HEK293 (cell line): ENCODE measurements at regions not wholly inside any gene's neighbourhood (a gene's known extent, or its start where the extent isn't known, plus 50 kb on each side); places are given as distances from the start of the nearest gene placed in this dataset.

Experiments
- CTCF ChIA-PET: fragments of 350-600 bp; formaldehyde crosslinking; extraction: SDS; loops from one replicate; lab custom pipeline; 2021; ENCODE audit warnings: antibody characterized with exemption; lab: Yijun Ruan, JAX
- POLR2A ChIA-PET: fragments of 300-600 bp; formaldehyde crosslinking; extraction: SDS; loops from one replicate; lab custom pipeline; 2020; ENCODE audit warnings: antibody characterized with exemption, inconsistent platforms; lab: Yijun Ruan, JAX
- H3K27ac ChIP-seq: fragments of 200-500 bp; sonication (Bioruptor generic); 2 replicates; pipeline ENCODE4 v1.5.1; 2014; ENCODE audit warnings: low read depth, low read length, control low read depth, inconsistent platforms; ENCODE audit errors: extremely low read depth
- H3K36me3 ChIP-seq, 2 experiments: fragments of 200-500 bp in 1 of 2; sonication (Bioruptor generic) in 1 of 2; 1 replicate in 1 of 2; 2 replicates in 1 of 2; pipeline ENCODE4 v1.5.1; 2014 to 2017; ENCODE audit warnings: inconsistent platforms in 2 of 2, low read length in 2 of 2; ENCODE audit not compliant: control insufficient read depth in 2 of 2, insufficient read depth in 1 of 2
- H3K4me1 ChIP-seq: fragments of 200-500 bp; sonication (Bioruptor generic); 2 replicates; pipeline ENCODE4 v1.5.1; 2014; ENCODE audit warnings: mild to moderate bottlenecking, low read length, inconsistent platforms; ENCODE audit not compliant: control insufficient read depth, insufficient read depth
- H3K4me3 ChIP-seq: 2 replicates; pipeline ENCODE4 v1.5.1; 2011; ENCODE audit warnings: low read depth, mild to moderate bottlenecking, control low read depth, low read length, moderate library complexity
- H3K9me3 ChIP-seq: fragments of 200-500 bp; sonication (Bioruptor generic); 2 replicates; pipeline ENCODE4 v1.5.1; 2014; ENCODE audit warnings: low read depth, low read length, inconsistent platforms; ENCODE audit not compliant: control insufficient read depth, insufficient read depth
- EGR2 ChIP-seq: fragments of 450-650 bp; formaldehyde crosslinking; IDR thresholded peaks from 2 replicates; pipeline ENCODE4 v1.5.1; 2016; ENCODE audit warnings: low read depth, missing biosample characterization, missing genetic modification characterization
- MEIS1 ChIP-seq: sonication (generic); formaldehyde crosslinking; IDR thresholded peaks from 2 replicates; pipeline ENCODE4 v1.8.1; 2022; ENCODE audit warnings: missing genetic modification reagents, mild to moderate bottlenecking, borderline replicate concordance
- MZF1 ChIP-seq: fragments of 450-650 bp; formaldehyde crosslinking; IDR thresholded peaks from 2 replicates; pipeline ENCODE4 v1.5.1; 2017; ENCODE audit warnings: missing biosample characterization, missing genetic modification characterization, borderline replicate concordance
- ZBTB7A ChIP-seq: fragments of 450-650 bp; formaldehyde crosslinking; IDR thresholded peaks from 2 replicates; pipeline ENCODE4 v1.5.1; 2016; ENCODE audit warnings: low read depth, missing biosample characterization, missing genetic modification characterization
- ZFHX2 ChIP-seq: fragments of 450-650 bp; formaldehyde crosslinking; conservative IDR thresholded peaks from 2 replicates; pipeline ENCODE4 v1.5.1; 2016; ENCODE audit warnings: missing biosample characterization, missing genetic modification characterization
- ZNF132 ChIP-seq: fragments of 450-650 bp; formaldehyde crosslinking; IDR thresholded peaks from 2 replicates; pipeline ENCODE4 v1.5.1; 2017; ENCODE audit warnings: missing biosample characterization, missing genetic modification characterization, borderline replicate concordance
- ZNF138 ChIP-seq: fragments of 450-650 bp; formaldehyde crosslinking; IDR thresholded peaks from 2 replicates; pipeline ENCODE4 v1.5.1; 2016; ENCODE audit warnings: missing biosample characterization, missing genetic modification characterization, borderline replicate concordance
- ZNF155 ChIP-seq: fragments of 450-650 bp; formaldehyde crosslinking; IDR thresholded peaks from 2 replicates; pipeline ENCODE4 v1.5.1; 2016; ENCODE audit warnings: missing biosample characterization, missing genetic modification characterization
- ZNF16 ChIP-seq: fragments of 450-650 bp; formaldehyde crosslinking; IDR thresholded peaks from 2 replicates; pipeline ENCODE4 v1.5.1; 2016; ENCODE audit warnings: low read depth, missing biosample characterization, missing genetic modification characterization
- ZNF202 ChIP-seq: fragments of 450-650 bp; formaldehyde crosslinking; IDR thresholded peaks from 2 replicates; pipeline ENCODE4 v1.5.1; 2016; ENCODE audit warnings: missing biosample characterization, missing genetic modification characterization, borderline replicate concordance
- ZNF211 ChIP-seq: fragments of 450-650 bp; formaldehyde crosslinking; IDR thresholded peaks from 2 replicates; pipeline ENCODE4 v1.5.1; 2016; ENCODE audit warnings: low read depth, missing biosample characterization, missing genetic modification characterization
- ZNF239 ChIP-seq: fragments of 450-650 bp; formaldehyde crosslinking; IDR thresholded peaks from 2 replicates; pipeline ENCODE4 v1.5.1; 2016; ENCODE audit warnings: missing biosample characterization, missing genetic modification characterization
- ZNF292 ChIP-seq: fragments of 450-650 bp; formaldehyde crosslinking; IDR thresholded peaks from 2 replicates; pipeline ENCODE4 v1.5.1; 2016; ENCODE audit warnings: low read depth, missing biosample characterization, missing genetic modification characterization, borderline replicate concordance
- ZNF768 ChIP-seq: fragments of 450-650 bp; formaldehyde crosslinking; IDR thresholded peaks from 2 replicates; pipeline ENCODE4 v1.5.1; 2018; ENCODE audit warnings: missing biosample characterization, mild to moderate bottlenecking, missing genetic modification characterization
- TF ChIP-seq, protein P1 (sequence below): fragments of 450-650 bp; formaldehyde crosslinking; optimal IDR thresholded peaks from 2 replicates; pipeline ENCODE3; 2016; ENCODE audit warnings: missing biosample characterization, mild to moderate bottlenecking, missing genetic modification characterization
- TF ChIP-seq, protein P2 (sequence below): fragments of 450-650 bp; formaldehyde crosslinking; IDR thresholded peaks from 2 replicates; pipeline ENCODE4 v1.5.1; 2017; ENCODE audit warnings: missing biosample characterization, missing genetic modification characterization
- TF ChIP-seq, protein P3 (sequence below): fragments of 450-650 bp; formaldehyde crosslinking; IDR thresholded peaks from 2 replicates; pipeline ENCODE4 v1.5.1; 2016; ENCODE audit warnings: missing biosample characterization, missing genetic modification characterization
- TF ChIP-seq, protein P4 (sequence below): fragments of 450-650 bp; formaldehyde crosslinking; IDR thresholded peaks from 2 replicates; pipeline ENCODE4 v1.5.1; 2017; ENCODE audit warnings: missing biosample characterization, missing genetic modification characterization
- TF ChIP-seq, protein P5 (sequence below): fragments of 450-650 bp; formaldehyde crosslinking; IDR thresholded peaks from 2 replicates; pipeline ENCODE4 v1.5.1; 2016; ENCODE audit warnings: missing biosample characterization, missing genetic modification characterization
- TF ChIP-seq, protein P6 (sequence below): IDR thresholded peaks from 2 replicates; pipeline ENCODE4 v1.6.1; 2011; ENCODE audit warnings: mild to moderate bottlenecking, low read depth, low read length, borderline replicate concordance

DNA sequence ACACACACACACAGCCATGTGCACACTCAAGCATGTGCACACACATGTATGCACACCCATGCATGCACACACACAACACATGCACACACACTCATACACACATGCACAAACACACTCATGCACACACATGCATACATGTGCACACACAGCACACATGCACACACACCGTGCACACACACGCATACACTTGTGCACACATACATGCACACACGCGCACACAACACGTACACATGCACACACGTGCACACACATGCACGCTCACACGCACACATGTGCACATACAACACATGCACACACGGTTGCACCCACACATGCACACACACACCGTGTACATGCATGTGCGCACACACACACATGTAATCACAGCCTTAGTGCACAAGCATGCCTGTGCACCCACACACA lies 230.4 kb upstream of the GSE1 start:
- Histone ChIP-seq H3K4me3 (no peak overlapping the region), H3K27ac (no peak overlapping the region), H3K9me3 (no peaks in the 10 kb centered on the region), H3K4me1 (no peaks in the 10 kb centered on the region), H3K36me3 (peaks cover 0 to 5% of the 10 kb centered on the region in 2 experiments; a peak in 1 of 3 replicates)
- CTCF ChIA-PET = no interaction called here
- POLR2A ChIA-PET = no interaction called here
- TF ChIP-seq, protein P1, sequence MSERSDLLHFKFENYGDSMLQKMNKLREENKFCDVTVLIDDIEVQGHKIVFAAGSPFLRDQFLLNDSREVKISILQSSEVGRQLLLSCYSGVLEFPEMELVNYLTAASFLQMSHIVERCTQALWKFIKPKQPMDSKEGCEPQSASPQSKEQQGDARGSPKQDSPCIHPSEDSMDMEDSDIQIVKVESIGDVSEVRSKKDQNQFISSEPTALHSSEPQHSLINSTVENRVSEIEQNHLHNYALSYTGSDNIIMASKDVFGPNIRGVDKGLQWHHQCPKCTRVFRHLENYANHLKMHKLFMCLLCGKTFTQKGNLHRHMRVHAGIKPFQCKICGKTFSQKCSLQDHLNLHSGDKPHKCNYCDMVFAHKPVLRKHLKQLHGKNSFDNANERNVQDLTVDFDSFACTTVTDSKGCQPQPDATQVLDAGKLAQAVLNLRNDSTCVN (tag by site-specific recombination) = peak; percentile 19
- TF ChIP-seq, protein P2, sequence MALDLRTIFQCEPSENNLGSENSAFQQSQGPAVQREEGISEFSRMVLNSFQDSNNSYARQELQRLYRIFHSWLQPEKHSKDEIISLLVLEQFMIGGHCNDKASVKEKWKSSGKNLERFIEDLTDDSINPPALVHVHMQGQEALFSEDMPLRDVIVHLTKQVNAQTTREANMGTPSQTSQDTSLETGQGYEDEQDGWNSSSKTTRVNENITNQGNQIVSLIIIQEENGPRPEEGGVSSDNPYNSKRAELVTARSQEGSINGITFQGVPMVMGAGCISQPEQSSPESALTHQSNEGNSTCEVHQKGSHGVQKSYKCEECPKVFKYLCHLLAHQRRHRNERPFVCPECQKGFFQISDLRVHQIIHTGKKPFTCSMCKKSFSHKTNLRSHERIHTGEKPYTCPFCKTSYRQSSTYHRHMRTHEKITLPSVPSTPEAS (tag by site-specific recombination) = peak; percentile 99
- TF ChIP-seq, protein P3, sequence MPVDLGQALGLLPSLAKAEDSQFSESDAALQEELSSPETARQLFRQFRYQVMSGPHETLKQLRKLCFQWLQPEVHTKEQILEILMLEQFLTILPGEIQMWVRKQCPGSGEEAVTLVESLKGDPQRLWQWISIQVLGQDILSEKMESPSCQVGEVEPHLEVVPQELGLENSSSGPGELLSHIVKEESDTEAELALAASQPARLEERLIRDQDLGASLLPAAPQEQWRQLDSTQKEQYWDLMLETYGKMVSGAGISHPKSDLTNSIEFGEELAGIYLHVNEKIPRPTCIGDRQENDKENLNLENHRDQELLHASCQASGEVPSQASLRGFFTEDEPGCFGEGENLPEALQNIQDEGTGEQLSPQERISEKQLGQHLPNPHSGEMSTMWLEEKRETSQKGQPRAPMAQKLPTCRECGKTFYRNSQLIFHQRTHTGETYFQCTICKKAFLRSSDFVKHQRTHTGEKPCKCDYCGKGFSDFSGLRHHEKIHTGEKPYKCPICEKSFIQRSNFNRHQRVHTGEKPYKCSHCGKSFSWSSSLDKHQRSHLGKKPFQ = peak; percentile 44; the same call in 1 of the 2 replicates
- TF ChIP-seq ZNF132 (tag by site-specific recombination) (no peak), MZF1 (tag by site-specific recombination) (no peak)

DNA sequence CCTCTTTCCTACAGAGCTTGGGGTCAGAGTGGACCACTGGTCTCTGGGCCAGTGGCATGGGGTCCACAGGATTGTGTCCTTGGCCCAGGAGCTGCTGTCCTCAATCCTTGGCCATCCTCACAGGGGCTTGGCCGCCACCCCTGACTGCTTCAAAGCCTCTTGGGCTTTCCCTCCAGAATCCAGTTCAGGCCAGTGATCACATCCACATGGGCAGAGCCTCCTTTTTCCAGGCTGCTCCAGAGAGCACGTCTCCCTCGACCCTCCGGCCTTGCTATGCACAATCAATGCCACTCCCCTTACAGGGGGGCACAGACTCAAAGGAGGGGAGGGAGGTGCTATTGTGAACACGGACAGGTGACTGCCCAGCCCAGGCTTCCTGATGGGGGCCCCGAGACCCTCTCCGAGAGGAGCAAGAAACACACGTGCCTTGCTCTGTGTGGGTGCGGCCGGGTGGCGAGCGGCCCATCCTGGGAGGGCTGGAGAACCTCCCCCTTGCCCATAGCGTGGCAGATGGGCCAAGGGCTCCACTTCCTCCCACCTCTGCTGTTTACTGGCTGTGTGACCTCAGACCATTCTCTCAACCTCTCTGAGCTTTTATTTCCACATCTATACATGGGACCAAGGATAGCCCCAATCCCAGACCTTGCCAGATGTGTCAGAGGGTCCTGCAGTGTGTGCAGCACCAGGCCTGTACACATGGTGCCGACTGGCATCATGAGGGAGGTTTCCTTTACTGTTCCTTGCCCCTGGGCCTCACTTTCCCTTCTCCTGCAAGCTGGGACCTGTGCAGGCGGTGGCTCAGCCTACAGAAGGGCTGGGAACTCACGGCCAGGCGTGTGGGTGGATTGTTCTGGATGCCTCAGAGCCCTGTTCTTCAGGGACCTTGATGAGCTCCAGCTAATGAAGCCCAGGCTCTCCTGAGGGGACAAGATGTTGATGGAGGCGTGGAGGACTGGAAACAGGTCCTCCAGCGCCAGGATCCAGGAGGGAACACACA lies 229.0 kb upstream of the GSE1 start:
- ChIA-PET CTCF (no interaction called here), POLR2A (no interaction called here)
- Histone ChIP-seq H3K36me3 (peaks cover 0 to 5% of the 10 kb centered on the region in 2 experiments; a peak in 1 of 3 replicates), H3K27ac (no peak overlapping the region), H3K4me3 (no peak overlapping the region), H3K4me1 (no peaks in the 10 kb centered on the region), H3K9me3 (no peaks in the 10 kb centered on the region)
- TF ChIP-seq, protein P4, sequence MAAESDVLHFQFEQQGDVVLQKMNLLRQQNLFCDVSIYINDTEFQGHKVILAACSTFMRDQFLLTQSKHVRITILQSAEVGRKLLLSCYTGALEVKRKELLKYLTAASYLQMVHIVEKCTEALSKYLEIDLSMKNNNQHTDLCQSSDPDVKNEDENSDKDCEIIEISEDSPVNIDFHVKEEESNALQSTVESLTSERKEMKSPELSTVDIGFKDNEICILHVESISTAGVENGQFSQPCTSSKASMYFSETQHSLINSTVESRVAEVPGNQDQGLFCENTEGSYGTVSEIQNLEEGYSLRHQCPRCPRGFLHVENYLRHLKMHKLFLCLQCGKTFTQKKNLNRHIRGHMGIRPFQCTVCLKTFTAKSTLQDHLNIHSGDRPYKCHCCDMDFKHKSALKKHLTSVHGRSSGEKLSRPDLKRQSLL = peak; percentile 13; the same call in 1 of the 2 replicates
- TF ChIP-seq ZNF138 (no peak), ZNF292 (tag by site-specific recombination) (no peak), MZF1 (tag by site-specific recombination) (no peak), ZNF202 (tag by site-specific recombination) (no peak), ZNF768 (tag by site-specific recombination) (peak; percentile 76), ZBTB7A (no peak), EGR2 (peak; percentile 74; the same call in 1 of the 2 replicates), ZNF155 (no peak), ZNF16 (tag by site-specific recombination) (no peak), ZNF239 (tag by site-specific recombination) (no peak), ZFHX2 (tag by site-specific recombination) (peak; percentile 76), ZNF211 (no peak), MEIS1 (CRISPR knock-in tag) (no peak)
- TF ChIP-seq, protein P5, sequence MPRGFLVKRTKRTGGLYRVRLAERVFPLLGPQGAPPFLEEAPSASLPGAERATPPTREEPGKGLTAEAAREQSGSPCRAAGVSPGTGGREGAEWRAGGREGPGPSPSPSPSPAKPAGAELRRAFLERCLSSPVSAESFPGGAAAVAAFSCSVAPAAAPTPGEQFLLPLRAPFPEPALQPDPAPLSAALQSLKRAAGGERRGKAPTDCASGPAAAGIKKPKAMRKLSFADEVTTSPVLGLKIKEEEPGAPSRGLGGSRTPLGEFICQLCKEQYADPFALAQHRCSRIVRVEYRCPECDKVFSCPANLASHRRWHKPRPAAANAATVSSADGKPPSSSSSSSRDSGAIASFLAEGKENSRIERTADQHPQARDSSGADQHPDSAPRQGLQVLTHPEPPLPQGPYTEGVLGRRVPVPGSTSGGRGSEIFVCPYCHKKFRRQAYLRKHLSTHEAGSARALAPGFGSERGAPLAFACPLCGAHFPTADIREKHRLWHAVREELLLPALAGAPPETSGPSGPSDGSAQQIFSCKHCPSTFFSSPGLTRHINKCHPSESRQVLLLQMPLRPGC (tag by site-specific recombination) = no peak
- TF ChIP-seq, protein P6, sequence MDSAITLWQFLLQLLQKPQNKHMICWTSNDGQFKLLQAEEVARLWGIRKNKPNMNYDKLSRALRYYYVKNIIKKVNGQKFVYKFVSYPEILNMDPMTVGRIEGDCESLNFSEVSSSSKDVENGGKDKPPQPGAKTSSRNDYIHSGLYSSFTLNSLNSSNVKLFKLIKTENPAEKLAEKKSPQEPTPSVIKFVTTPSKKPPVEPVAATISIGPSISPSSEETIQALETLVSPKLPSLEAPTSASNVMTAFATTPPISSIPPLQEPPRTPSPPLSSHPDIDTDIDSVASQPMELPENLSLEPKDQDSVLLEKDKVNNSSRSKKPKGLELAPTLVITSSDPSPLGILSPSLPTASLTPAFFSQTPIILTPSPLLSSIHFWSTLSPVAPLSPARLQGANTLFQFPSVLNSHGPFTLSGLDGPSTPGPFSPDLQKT = no peak
